ENCODE measurements at regions not wholly inside any gene's neighbourhood (a gene's known extent, or its start where the extent isn't known, plus 50 kb on each side); places are given as distances from the start of the nearest gene placed in this dataset.
"Not testable (repeated sequence)": the region's sequence is repeated elsewhere in the genome, so short reads cannot be mapped to it uniquely, and the experiment has no call there.

- TF ChIP-seq CTCF (IDR thresholded peaks at IDR 0.05); EZH2 (IDR thresholded peaks at IDR 0.05; ENCODE audit: borderline replicate concordance, insufficient read depth, low read depth, low read length, poor library complexity, severe bottlenecking): not testable (repeated sequence)
Measured at GRCh38 chr2:111457191-111457590, 336.5 kb downstream of the BCL2L11 start.
